Left lung (tissue), 4 donors: ENCODE measurements at regions not wholly inside any gene's neighbourhood (a gene's known extent, or its start where the extent isn't known, plus 50 kb on each side); places are given as distances from the start of the nearest gene placed in this dataset.
A peak's percentile ranks its signal among the peaks of the same experiment; 100 is the strongest.

Experiments
- ATAC-seq: fragments of 200-7000 bp; cut with Tn5 transposase; one replicate; pipeline ENCODE4 v1.9.1; 2020; ENCODE audit warnings: moderate library complexity
- DNase-seq, 4 donors: peaks; one replicate each; pipeline ENCODE4 v3.0.0-alpha.2; 2013 to 2020
- H3K27ac ChIP-seq, 2 donors: fragments of 200-600 bp; sonication (generic) in 1 of 2; one replicate each; pipeline versions ENCODE4 v1.5.0 to v1.8.0; 2020 to 2021
- H3K27me3 ChIP-seq, 2 donors: fragments of 200-600 bp; sonication (generic) in 1 of 2; one replicate each; pipeline versions ENCODE4 v1.5.0 to v1.8.0; 2020 to 2021
- H3K36me3 ChIP-seq, 2 donors: fragments of 200-600 bp; sonication (generic) in 1 of 2; one replicate each; pipeline versions ENCODE4 v1.5.0 to v1.8.0; 2020 to 2021
- H3K4me1 ChIP-seq, 2 donors: fragments of 200-600 bp; one replicate each; pipeline ENCODE4 v1.8.0; 2021
- H3K4me3 ChIP-seq, 2 donors: fragments of 200-600 bp; sonication (generic) in 1 of 2; one replicate each; pipeline versions ENCODE4 v1.5.0 to v1.8.0; 2020 to 2021; ENCODE audit warnings: mild to moderate bottlenecking in 1 of 2
- H3K9me3 ChIP-seq, 2 donors: fragments of 200-600 bp; sonication (generic) in 1 of 2; one replicate each; pipeline versions ENCODE4 v1.5.0 to v1.8.0; 2020 to 2021
- CTCF ChIP-seq, 2 donors: fragments of 200-600 bp; sonication (generic) in 1 of 2; IDR thresholded peaks; one replicate each; pipeline versions ENCODE4 v1.5.0 to v1.8.0; 2021; ENCODE audit warnings: antibody characterized with exemption in 2 of 2
- intact Hi-C, 2 donors: fragments of 100-400 bp; cut with DNase I; formaldehyde crosslinking; loops; one replicate each; pipeline versions ENCODE4 v1.11.2 to v1.14.2; 2022
- donor health status: DM: no; HTN: yes; CAD: no.
- donor health status: DM: no; HTN: no; CAD: no.

GRCh38 chr18:41690332-41691127, 264.5 kb upstream of the PIK3C3 start:
- no peak for TF ChIP-seq CTCF (IDR thresholded peaks at IDR 0.05)
- ATAC-seq (no peak), DNase-seq (no peak)
- Histone ChIP-seq H3K4me1 (no peaks in the 10 kb centered on the region), H3K36me3 (no peaks in the 10 kb centered on the region), H3K27me3 (no peaks in the 10 kb centered on the region), H3K4me3 (no peak overlapping the region), H3K9me3 (no peaks in the 10 kb centered on the region), H3K27ac (no peak overlapping the region)
- intact Hi-C loops = no loop called here

GRCh38 chr18:41687138-41687537, 267.9 kb upstream of the PIK3C3 start:
- TF ChIP-seq CTCF (IDR thresholded peaks at IDR 0.05) = no peak
- Histone ChIP-seq H3K4me1 (no peaks in the 10 kb centered on the region), H3K36me3 (no peaks in the 10 kb centered on the region), H3K4me3 (no peak overlapping the region), H3K27me3 (no peaks in the 10 kb centered on the region), H3K9me3 (peaks cover 0 to 3% of the 10 kb centered on the region in 2 donors), H3K27ac (no peak overlapping the region)
- ATAC-seq (no peak), DNase-seq (no peak)
- intact Hi-C loops = no loop called here

GRCh38 chr18:41681138-41681880, 273.7 kb upstream of the PIK3C3 start:
- ATAC-seq (no peak), DNase-seq (peak in 1 of 4 donors; percentile 23)
- Histone ChIP-seq H3K4me1 (no peaks in the 10 kb centered on the region), H3K4me3 (no peak overlapping the region), H3K9me3 (peaks cover 0 to 3% of the 10 kb centered on the region in 2 donors), H3K27me3 (no peaks in the 10 kb centered on the region), H3K27ac (no peak overlapping the region), H3K36me3 (no peaks in the 10 kb centered on the region)
- no peak for TF ChIP-seq CTCF (IDR thresholded peaks at IDR 0.05)
- intact Hi-C loops = no loop called here

- H3K4me3 ChIP-seq = no peak overlapping the region
- no peaks in the 10 kb centered on the region for H3K36me3 ChIP-seq
- no peaks in the 10 kb centered on the region for H3K9me3 ChIP-seq
- no peaks in the 10 kb centered on the region for H3K4me1 ChIP-seq
- intact Hi-C loops = no loop called here
- DNase-seq (no peak), ATAC-seq (no peak)
- no peak for TF ChIP-seq CTCF (IDR thresholded peaks at IDR 0.05)
- H3K27ac ChIP-seq = no peak overlapping the region
- no peaks in the 10 kb centered on the region for H3K27me3 ChIP-seq
Measured at GRCh38 chr18:41674506-41674905, 280.5 kb upstream of the PIK3C3 start.

GRCh38 chr18:41666231-41666630, 288.8 kb upstream of the PIK3C3 start:
- DNase-seq = no peak
- peaks cover 0 to 8% of the 10 kb centered on the region in 2 donors for H3K9me3 ChIP-seq
- intact Hi-C loops = no loop called here
- H3K27me3 ChIP-seq = no peaks in the 10 kb centered on the region
- no peak overlapping the region for H3K4me3 ChIP-seq
- no peak for ATAC-seq
- no peak for TF ChIP-seq CTCF (IDR thresholded peaks at IDR 0.05)
- no peak overlapping the region for H3K27ac ChIP-seq
- no peaks in the 10 kb centered on the region for H3K4me1 ChIP-seq
- H3K36me3 ChIP-seq = no peaks in the 10 kb centered on the region
